DOHH2 (cell line): ENCODE measurements at regions not wholly inside any gene's neighbourhood (a gene's known extent, or its start where the extent isn't known, plus 50 kb on each side); places are given as distances from the start of the nearest gene placed in this dataset.

Source experiments
- H3F3A ChIP-seq: fragments of 200-600 bp; sonication (generic), shearing (Covaris generic); 2 replicates; pipeline ENCODE4 v1.6.0; 2016; ENCODE audit warnings: antibody characterized with exemption, mild to moderate bottlenecking; ENCODE audit not compliant: control insufficient read depth, insufficient read depth
- H3K27ac ChIP-seq: fragments of 200-600 bp; sonication (generic); 2 replicates; pipeline ENCODE4 v1.5.1; 2014; ENCODE audit warnings: low read depth, mild to moderate bottlenecking, low read length, moderate library complexity
- H3K27me3 ChIP-seq: fragments of 200-600 bp; sonication (generic); 2 replicates; pipeline ENCODE4 v1.6.1; 2014; ENCODE audit warnings: mild to moderate bottlenecking, low read length, mixed read lengths; ENCODE audit not compliant: control insufficient read depth
- H3K36me3 ChIP-seq: fragments of 200-600 bp; sonication (generic); 2 replicates; pipeline ENCODE4 v1.6.1; 2014; ENCODE audit warnings: mild to moderate bottlenecking, low read length, moderate library complexity, mixed read lengths; ENCODE audit not compliant: control insufficient read depth
- H3K4me1 ChIP-seq: fragments of 200-600 bp; sonication (generic); 2 replicates; pipeline ENCODE4 v1.6.1; 2014; ENCODE audit warnings: mild to moderate bottlenecking, low read length, mixed read lengths; ENCODE audit not compliant: control insufficient read depth
- H3K4me2 ChIP-seq: fragments of 200-600 bp; sonication (generic); 2 replicates; pipeline ENCODE4 v1.6.0; 2014; ENCODE audit warnings: mild to moderate bottlenecking, low read length, moderate library complexity
- H3K4me3 ChIP-seq: fragments of 200-600 bp; sonication (generic); 2 replicates; pipeline ENCODE4 v1.5.1; 2014; ENCODE audit warnings: mild to moderate bottlenecking, low read length, mixed read lengths
- H3K79me2 ChIP-seq: fragments of 200-600 bp; sonication (generic); 2 replicates; pipeline ENCODE4 v1.6.1; 2014; ENCODE audit warnings: mild to moderate bottlenecking, low read length, mixed read lengths; ENCODE audit not compliant: control insufficient read depth
- H3K9me2 ChIP-seq: fragments of 200-600 bp; sonication (generic); replicated peaks from 2 replicates; pipeline ENCODE4 v1.6.1; 2014; ENCODE audit warnings: mild to moderate bottlenecking, low read length, mixed read lengths; ENCODE audit not compliant: control insufficient read depth
- H3K9me3 ChIP-seq: fragments of 200-600 bp; sonication (generic); 2 replicates; pipeline ENCODE4 v1.6.1; 2014; ENCODE audit warnings: antibody characterized with exemption, low read length, mixed read lengths; ENCODE audit not compliant: control insufficient read depth, insufficient read depth
- H4K20me1 ChIP-seq: fragments of 200-600 bp; sonication (generic); 2 replicates; pipeline ENCODE4 v1.6.0; 2014; ENCODE audit warnings: low read depth, mild to moderate bottlenecking, antibody characterized with exemption, low read length, moderate library complexity; ENCODE audit not compliant: control insufficient read depth, insufficient read depth
- CTCF ChIP-seq: fragments of 200-600 bp; sonication (generic); IDR thresholded peaks from one replicate; pipeline ENCODE4 v1.5.1; 2014; ENCODE audit warnings: antibody characterized with exemption, mild to moderate bottlenecking, low read depth, low read length; ENCODE audit not compliant: poor library complexity, severe bottlenecking
- EZH2phosphoT487 ChIP-seq: fragments of 200-600 bp; sonication (generic); IDR thresholded peaks from 2 replicates; pipeline ENCODE4 v1.6.1; 2017; ENCODE audit warnings: borderline replicate concordance, mild to moderate bottlenecking, antibody characterized with exemption, low read length, moderate library complexity, mixed read lengths

GRCh38 chr2:136527560-136527959, 237.8 kb upstream of the THSD7B start:
- Histone ChIP-seq H3K4me1 (no peaks in the 10 kb centered on the region), H3K36me3 (no peaks in the 10 kb centered on the region), H3K79me2 (no peaks in the 10 kb centered on the region), H3K9me3 (no peaks in the 10 kb centered on the region), H3K4me3 (no peak overlapping the region), H3K27me3 (0 out of 2 replicates have a peak, but pooled peaks cover 4% of the 10 kb centered on the region), H3F3A (no peaks in the 10 kb centered on the region), H3K27ac (no peak overlapping the region), H3K9me2 (no peaks in the 10 kb centered on the region), H4K20me1 (no peaks in the 10 kb centered on the region), H3K4me2 (no peak overlapping the region)
- TF ChIP-seq EZH2phosphoT487: no peak
- no peak for TF ChIP-seq CTCF

GRCh38 chr2:136522724-136523123, 242.6 kb upstream of the THSD7B start:
- Histone ChIP-seq H3K79me2 (no peaks in the 10 kb centered on the region), H3K4me2 (no peak overlapping the region), H3K36me3 (no peaks in the 10 kb centered on the region), H3K27me3 (0 out of 2 replicates have a peak, but pooled peaks cover 4% of the 10 kb centered on the region), H3K9me2 (no peaks in the 10 kb centered on the region), H4K20me1 (no peaks in the 10 kb centered on the region), H3K4me1 (no peaks in the 10 kb centered on the region), H3F3A (no peaks in the 10 kb centered on the region), H3K4me3 (no peak overlapping the region), H3K9me3 (no peaks in the 10 kb centered on the region), H3K27ac (no peak overlapping the region)
- TF ChIP-seq EZH2phosphoT487 (no peak), CTCF (no peak)

GRCh38 chr2:136517716-136518115, 247.6 kb upstream of the THSD7B start:
- H3K4me3 ChIP-seq: no peak overlapping the region
- H3K79me2 ChIP-seq: no peaks in the 10 kb centered on the region
- no peaks in the 10 kb centered on the region for H3K27me3 ChIP-seq
- H3K4me1 ChIP-seq: no peaks in the 10 kb centered on the region
- no peaks in the 10 kb centered on the region for H3K9me3 ChIP-seq
- H3K4me2 ChIP-seq: no peak overlapping the region
- no peaks in the 10 kb centered on the region for H4K20me1 ChIP-seq
- TF ChIP-seq CTCF: no peak
- no peak for TF ChIP-seq EZH2phosphoT487
- H3F3A ChIP-seq: no peaks in the 10 kb centered on the region
- no peaks in the 10 kb centered on the region for H3K9me2 ChIP-seq
- H3K27ac ChIP-seq: no peak overlapping the region
- no peaks in the 10 kb centered on the region for H3K36me3 ChIP-seq

- no peak for TF ChIP-seq CTCF
- TF ChIP-seq EZH2phosphoT487: no peak
- Histone ChIP-seq H3K27me3 (no peaks in the 10 kb centered on the region), H3K27ac (no peak overlapping the region)
These were observed 255.1 kb upstream of the THSD7B start for GRCh38 chr2:136510244-136510643.

More at GRCh38 chr2:136510244-136510643, 255.1 kb upstream of the THSD7B start:
- H3K9me3 ChIP-seq: no peaks in the 10 kb centered on the region
- H3K4me2 ChIP-seq: no peak overlapping the region
- H3K36me3 ChIP-seq: no peaks in the 10 kb centered on the region
- no peaks in the 10 kb centered on the region for H3K79me2 ChIP-seq
- H3K4me1 ChIP-seq: no peaks in the 10 kb centered on the region
- no peaks in the 10 kb centered on the region for H3F3A ChIP-seq
- no peaks in the 10 kb centered on the region for H3K9me2 ChIP-seq
- no peak overlapping the region for H3K4me3 ChIP-seq
- H4K20me1 ChIP-seq: no peaks in the 10 kb centered on the region
